ENCODE measurements at regions not wholly inside any gene's neighbourhood (a gene's known extent, or its start where the extent isn't known, plus 50 kb on each side); places are given as distances from the start of the nearest gene placed in this dataset.

- ATAC-seq (no peak), DNase-seq (no peak)
- Histone ChIP-seq H3K4me3 (ENCODE audit: low read length) (no peak overlapping the region), H4K20me1 (ENCODE audit: low read length) (no peaks in the 10 kb centered on the region), H2AFZ (ENCODE audit: low read length) (no peak overlapping the region), H3K36me3 (ENCODE audit: low read depth, low read length) (no peaks in the 10 kb centered on the region), H3K9me2 (replicated peaks; ENCODE audit: low read length) (no peaks in the 10 kb centered on the region), H3K27ac (ENCODE audit: low read length) (no peak overlapping the region), H3K4me2 (ENCODE audit: low read length) (no peak overlapping the region), H3K9ac (ENCODE audit: low read length) (no peak overlapping the region), H3K4me1 (ENCODE audit: insufficient read depth, low read length) (no peaks in the 10 kb centered on the region), H3K27me3 (ENCODE audit: low read length) (no peaks in the 10 kb centered on the region), H3F3A (ENCODE audit: low read length, unreplicated experiment) (no peaks in the 10 kb centered on the region), H3K79me2 (ENCODE audit: low read length) (no peaks in the 10 kb centered on the region), H3K9me3 (ENCODE audit: low read length) (no peaks in the 10 kb centered on the region)
- ChIA-PET POLR2A (ENCODE audit: unreplicated experiment) (no interaction called here), CTCF (no interaction called here)
- BruUV-seq (replicated peaks): no TSS peak
- intact Hi-C loops (cut with micrococcal nuclease): no loop called here
- TF ChIP-seq EZH2 (IDR thresholded peaks at IDR 0.05; ENCODE audit: low read length, unreplicated experiment) (no peak), EZH2phosphoT487 (IDR thresholded peaks at IDR 0.05; ENCODE audit: borderline replicate concordance, low read length) (no peak)
- TF ChIP-seq, protein P1, sequence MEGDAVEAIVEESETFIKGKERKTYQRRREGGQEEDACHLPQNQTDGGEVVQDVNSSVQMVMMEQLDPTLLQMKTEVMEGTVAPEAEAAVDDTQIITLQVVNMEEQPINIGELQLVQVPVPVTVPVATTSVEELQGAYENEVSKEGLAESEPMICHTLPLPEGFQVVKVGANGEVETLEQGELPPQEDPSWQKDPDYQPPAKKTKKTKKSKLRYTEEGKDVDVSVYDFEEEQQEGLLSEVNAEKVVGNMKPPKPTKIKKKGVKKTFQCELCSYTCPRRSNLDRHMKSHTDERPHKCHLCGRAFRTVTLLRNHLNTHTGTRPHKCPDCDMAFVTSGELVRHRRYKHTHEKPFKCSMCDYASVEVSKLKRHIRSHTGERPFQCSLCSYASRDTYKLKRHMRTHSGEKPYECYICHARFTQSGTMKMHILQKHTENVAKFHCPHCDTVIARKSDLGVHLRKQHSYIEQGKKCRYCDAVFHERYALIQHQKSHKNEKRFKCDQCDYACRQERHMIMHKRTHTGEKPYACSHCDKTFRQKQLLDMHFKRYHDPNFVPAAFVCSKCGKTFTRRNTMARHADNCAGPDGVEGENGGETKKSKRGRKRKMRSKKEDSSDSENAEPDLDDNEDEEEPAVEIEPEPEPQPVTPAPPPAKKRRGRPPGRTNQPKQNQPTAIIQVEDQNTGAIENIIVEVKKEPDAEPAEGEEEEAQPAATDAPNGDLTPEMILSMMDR (conservative IDR thresholded peaks at IDR 0.05; ENCODE audit: low read depth, low read length): no peak
These were observed 107.7 kb upstream of the CDYL start for GRCh38 chr6:4668271-4669179.

DNA sequence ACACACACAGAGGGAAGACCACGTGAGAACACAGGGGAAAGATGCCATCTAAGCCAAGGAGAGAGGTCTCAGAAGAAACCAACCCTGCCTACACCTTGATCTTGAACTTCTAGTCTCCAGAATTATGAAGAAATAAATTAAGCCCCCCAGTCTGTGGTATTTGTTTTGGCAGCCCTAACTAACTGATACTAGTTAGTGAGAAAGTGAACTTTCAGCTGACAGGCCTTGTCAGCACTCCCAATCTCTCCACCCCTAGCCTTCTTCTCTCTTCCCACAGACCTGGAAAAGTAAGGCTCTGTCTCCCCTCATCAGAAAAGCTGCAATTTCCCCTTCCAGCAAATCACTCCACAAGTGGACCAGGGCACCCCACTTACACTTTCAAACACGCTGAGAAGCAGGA, 108.6 kb upstream of the CDYL start:
- ATAC-seq (no peak), DNase-seq (no peak)
- H3K9ac ChIP-seq (ENCODE audit: low read length): no peak overlapping the region
- H2AFZ ChIP-seq (ENCODE audit: low read length): no peak overlapping the region
- H3F3A ChIP-seq (ENCODE audit: low read length, unreplicated experiment): no peaks in the 10 kb centered on the region
- H3K4me3 ChIP-seq (ENCODE audit: low read length): no peak overlapping the region
- no peaks in the 10 kb centered on the region for H4K20me1 ChIP-seq (ENCODE audit: low read length)
- H3K9me2 ChIP-seq (replicated peaks; ENCODE audit: low read length): no peaks in the 10 kb centered on the region
- no TSS peak for BruUV-seq (replicated peaks)
- CTCF ChIA-PET: no interaction called here
- H3K36me3 ChIP-seq (ENCODE audit: low read depth, low read length): no peaks in the 10 kb centered on the region
- H3K4me2 ChIP-seq (ENCODE audit: low read length): no peak overlapping the region
- POLR2A ChIA-PET (ENCODE audit: unreplicated experiment): no interaction called here
- no peaks in the 10 kb centered on the region for H3K79me2 ChIP-seq (ENCODE audit: low read length)
- no peaks in the 10 kb centered on the region for H3K9me3 ChIP-seq (ENCODE audit: low read length)
- TF ChIP-seq EZH2 (IDR thresholded peaks at IDR 0.05; ENCODE audit: low read length, unreplicated experiment) (no peak), EZH2phosphoT487 (IDR thresholded peaks at IDR 0.05; ENCODE audit: borderline replicate concordance, low read length) (no peak)
- TF ChIP-seq, protein P1 (conservative IDR thresholded peaks at IDR 0.05; ENCODE audit: low read depth, low read length): no peak
- H3K4me1 ChIP-seq (ENCODE audit: insufficient read depth, low read length): no peaks in the 10 kb centered on the region
- H3K27me3 ChIP-seq (ENCODE audit: low read length): no peaks in the 10 kb centered on the region
- intact Hi-C loops (cut with micrococcal nuclease): no loop called here
- no peak overlapping the region for H3K27ac ChIP-seq (ENCODE audit: low read length)

- ChIA-PET POLR2A (ENCODE audit: unreplicated experiment) (no interaction called here), CTCF (no interaction called here)
- H3F3A ChIP-seq (ENCODE audit: low read length, unreplicated experiment): no peaks in the 10 kb centered on the region
- no peaks in the 10 kb centered on the region for H4K20me1 ChIP-seq (ENCODE audit: low read length)
- H2AFZ ChIP-seq (ENCODE audit: low read length): no peak overlapping the region
- H3K79me2 ChIP-seq (ENCODE audit: low read length): no peaks in the 10 kb centered on the region
- no peak overlapping the region for H3K4me3 ChIP-seq (ENCODE audit: low read length)
- H3K9me3 ChIP-seq (ENCODE audit: low read length): no peaks in the 10 kb centered on the region
- H3K4me1 ChIP-seq (ENCODE audit: insufficient read depth, low read length): no peaks in the 10 kb centered on the region
- no peak overlapping the region for H3K4me2 ChIP-seq (ENCODE audit: low read length)
- no peaks in the 10 kb centered on the region for H3K27me3 ChIP-seq (ENCODE audit: low read length)
- no peak for ATAC-seq
- H3K9me2 ChIP-seq (replicated peaks; ENCODE audit: low read length): no peaks in the 10 kb centered on the region
- no peak for DNase-seq
- H3K36me3 ChIP-seq (ENCODE audit: low read depth, low read length): no peaks in the 10 kb centered on the region
- no peak overlapping the region for H3K9ac ChIP-seq (ENCODE audit: low read length)
- intact Hi-C loops (cut with micrococcal nuclease): no loop called here
- TF ChIP-seq EZH2 (IDR thresholded peaks at IDR 0.05; ENCODE audit: low read length, unreplicated experiment) (no peak), EZH2phosphoT487 (IDR thresholded peaks at IDR 0.05; ENCODE audit: borderline replicate concordance, low read length) (no peak)
- TF ChIP-seq, protein P1 (conservative IDR thresholded peaks at IDR 0.05; ENCODE audit: low read depth, low read length): no peak
- no peak overlapping the region for H3K27ac ChIP-seq (ENCODE audit: low read length)
- BruUV-seq (replicated peaks): no TSS peak
These were observed 109.2 kb upstream of the CDYL start for GRCh38 chr6:4666886-4667513.
